ENCODE measurements at regions not wholly inside any gene's neighbourhood (a gene's known extent, or its start where the extent isn't known, plus 50 kb on each side); places are given as distances from the start of the nearest gene placed in this dataset.
"Not testable (repeated sequence)": the region's sequence is repeated elsewhere in the genome, so short reads cannot be mapped to it uniquely, and the experiment has no call there.

DNA sequence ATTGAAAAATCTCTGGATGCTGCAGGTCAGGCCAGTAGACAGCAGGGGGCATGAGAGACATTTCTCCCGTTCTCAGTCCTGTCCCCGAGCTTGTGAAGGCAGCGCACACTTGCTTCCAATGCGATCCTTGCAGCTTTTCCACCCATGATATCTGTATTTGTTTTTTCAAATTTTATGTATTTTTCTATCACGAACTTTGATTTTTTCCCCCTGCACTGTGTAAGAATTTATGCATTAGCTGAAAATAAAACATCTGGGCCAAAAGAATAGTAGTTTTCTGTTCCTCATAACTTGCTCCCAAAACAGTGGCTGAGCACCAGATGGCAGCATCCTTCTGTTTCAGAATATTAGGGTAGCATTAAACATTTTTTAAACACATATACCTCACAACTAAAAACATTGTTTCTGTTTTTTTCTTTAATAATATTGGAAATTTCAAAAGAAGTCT, 90.9 kb upstream of the PABPC3 start:
- TF ChIP-seq, protein P1, sequence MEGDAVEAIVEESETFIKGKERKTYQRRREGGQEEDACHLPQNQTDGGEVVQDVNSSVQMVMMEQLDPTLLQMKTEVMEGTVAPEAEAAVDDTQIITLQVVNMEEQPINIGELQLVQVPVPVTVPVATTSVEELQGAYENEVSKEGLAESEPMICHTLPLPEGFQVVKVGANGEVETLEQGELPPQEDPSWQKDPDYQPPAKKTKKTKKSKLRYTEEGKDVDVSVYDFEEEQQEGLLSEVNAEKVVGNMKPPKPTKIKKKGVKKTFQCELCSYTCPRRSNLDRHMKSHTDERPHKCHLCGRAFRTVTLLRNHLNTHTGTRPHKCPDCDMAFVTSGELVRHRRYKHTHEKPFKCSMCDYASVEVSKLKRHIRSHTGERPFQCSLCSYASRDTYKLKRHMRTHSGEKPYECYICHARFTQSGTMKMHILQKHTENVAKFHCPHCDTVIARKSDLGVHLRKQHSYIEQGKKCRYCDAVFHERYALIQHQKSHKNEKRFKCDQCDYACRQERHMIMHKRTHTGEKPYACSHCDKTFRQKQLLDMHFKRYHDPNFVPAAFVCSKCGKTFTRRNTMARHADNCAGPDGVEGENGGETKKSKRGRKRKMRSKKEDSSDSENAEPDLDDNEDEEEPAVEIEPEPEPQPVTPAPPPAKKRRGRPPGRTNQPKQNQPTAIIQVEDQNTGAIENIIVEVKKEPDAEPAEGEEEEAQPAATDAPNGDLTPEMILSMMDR (conservative IDR thresholded peaks at IDR 0.05; ENCODE audit: control insufficient read depth, insufficient read depth, low read depth, low read length) = peak; percentile 4
- H3K4me3 ChIP-seq (ENCODE audit: control insufficient read depth, low read depth, low read length) = not testable (repeated sequence)
- peak; percentile 31 for DNase-seq (ENCODE audit: low read depth)

DNA sequence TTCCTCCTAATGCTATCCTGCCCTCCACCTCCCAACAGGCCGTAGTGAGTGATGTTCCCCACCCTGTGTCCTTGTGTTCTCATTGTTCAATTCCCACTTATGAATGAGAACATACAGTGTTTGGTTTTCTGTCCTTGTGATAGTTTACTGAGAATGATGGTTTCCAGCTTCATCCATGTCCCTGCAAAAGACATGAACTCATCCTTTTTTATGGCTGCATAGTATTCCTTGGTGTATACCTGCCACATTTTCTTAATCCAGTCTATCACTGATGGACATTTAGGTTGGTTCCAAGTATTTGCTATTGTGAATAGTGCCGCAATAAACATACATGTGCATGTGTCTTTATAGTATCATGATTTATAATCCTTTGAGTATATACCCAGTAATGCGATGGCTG, 88.5 kb upstream of the PABPC3 start:
- H3K4me3 ChIP-seq (ENCODE audit: control insufficient read depth, low read depth, low read length); DNase-seq (ENCODE audit: low read depth): not testable (repeated sequence)

DNA sequence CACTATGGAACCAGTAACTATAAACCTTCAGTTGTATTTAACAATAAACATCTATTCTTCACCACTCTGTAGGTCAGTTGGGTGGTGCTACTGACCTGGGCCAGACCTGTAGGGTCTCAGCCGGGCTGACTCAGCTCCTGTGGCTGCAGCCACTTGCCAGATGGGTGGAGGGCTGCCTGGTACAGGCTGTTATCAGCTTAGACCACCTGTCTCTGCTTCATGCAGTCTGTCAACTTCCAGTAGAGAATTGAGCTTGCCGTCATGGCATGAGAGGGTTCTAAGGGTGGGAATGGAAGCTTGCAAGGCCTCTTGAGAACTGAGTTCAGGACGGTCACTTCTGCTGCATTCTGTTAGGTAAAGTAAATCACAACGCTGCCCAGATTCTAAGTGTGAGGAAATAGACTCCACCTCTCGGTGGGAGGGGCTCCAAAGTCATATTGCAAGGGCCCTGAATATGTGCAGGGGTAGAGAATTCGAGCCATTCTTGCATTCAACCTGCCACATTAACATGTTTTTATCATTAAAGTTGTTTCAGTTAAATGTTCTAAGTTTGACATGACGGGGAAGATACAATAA, 81.5 kb upstream of the PABPC3 start:
- H3K4me3 ChIP-seq (ENCODE audit: control insufficient read depth, low read depth, low read length); DNase-seq (ENCODE audit: low read depth): not testable (repeated sequence)

DNA sequence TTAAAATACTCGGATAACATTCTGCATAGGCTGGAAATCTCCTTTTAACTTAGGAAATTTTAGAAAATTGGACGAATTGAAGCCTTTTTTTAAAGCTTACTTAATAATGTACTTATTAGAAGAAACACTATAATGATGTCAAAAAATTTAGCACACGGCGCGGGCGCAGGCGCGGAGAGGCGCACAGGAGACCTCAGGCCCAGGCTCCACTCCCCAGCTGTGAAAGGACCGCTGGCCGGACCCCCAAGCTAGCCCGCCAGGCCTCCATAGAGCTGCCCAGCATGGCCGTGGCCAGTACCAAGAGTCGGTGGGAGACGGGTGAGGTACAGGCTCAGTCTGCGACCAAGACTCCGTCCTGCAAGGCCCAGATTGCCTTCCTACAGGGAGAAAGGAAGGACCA, 78.8 kb upstream of the PABPC3 start:
- H3K4me3 ChIP-seq (ENCODE audit: control insufficient read depth, low read depth, low read length); DNase-seq (ENCODE audit: low read depth): not testable (repeated sequence)

DNA sequence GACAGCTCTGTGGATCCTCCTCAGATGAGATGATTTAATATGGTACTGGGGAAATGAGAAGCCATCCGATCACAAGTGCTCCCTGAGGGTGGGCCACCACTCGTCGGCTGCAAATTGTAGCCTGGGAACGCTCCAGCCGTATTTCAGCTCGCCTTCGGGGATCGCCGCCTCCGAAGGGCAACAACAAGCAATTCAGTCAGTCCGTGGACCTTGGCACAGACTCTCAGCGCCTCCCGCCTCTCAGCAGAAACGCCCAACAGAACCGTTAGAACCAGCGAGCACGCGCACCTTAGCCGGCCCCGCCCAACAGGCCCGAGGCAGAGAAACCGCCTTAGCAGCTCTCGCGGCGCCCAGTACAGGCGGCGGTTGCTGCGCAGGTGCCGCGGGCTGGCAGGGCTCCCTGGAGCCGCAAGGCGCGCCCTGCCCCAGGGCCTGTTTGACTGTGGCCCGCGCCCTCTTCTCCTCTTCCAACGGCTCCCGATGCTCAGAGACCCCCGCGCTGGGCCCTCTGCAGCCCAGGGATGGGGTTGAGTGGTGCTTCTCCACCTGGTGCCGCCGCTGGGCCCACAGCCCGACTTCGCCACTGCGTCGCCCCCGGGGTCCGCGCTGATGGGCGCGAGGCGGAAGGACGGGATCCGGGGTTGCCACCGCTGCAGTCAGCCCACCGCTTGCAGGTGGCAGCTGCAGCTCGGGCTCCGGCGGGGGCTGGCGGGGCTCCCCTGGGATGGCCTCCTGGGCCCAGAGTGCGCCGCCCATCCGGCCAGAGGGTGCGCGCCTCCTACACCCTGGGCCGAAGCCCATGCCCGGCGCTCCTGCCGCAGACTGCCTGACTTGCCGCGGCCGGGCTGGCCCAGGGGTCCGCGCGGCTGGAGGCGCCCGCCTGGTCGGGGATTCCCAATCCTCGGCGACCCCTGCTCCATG, 77.9 kb upstream of the PABPC3 start:
- DNase-seq (ENCODE audit: low read depth); H3K4me3 ChIP-seq (ENCODE audit: control insufficient read depth, low read depth, low read length): not testable (repeated sequence)

DNA sequence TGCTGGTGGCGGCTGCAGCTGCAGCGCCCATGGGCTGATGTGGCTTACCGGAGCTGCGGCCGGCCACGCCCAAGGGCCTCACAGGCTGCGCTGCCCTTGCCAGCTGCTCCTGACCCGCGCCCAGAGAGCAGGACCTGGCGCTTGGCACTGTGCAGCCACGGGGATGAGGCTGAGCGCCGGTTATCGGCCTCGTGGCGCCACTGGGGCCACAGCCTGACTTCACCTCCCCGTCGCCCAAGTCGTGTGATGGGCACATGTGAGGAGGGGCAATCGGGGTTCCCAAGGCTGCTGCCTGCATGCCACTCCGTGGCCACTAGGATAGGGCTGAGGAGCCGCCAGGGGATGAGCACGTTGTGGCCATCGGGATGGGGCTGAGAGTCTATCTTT, 77.2 kb upstream of the PABPC3 start:
- no peak overlapping the region for H3K4me3 ChIP-seq (ENCODE audit: control insufficient read depth, low read depth, low read length)
- TF ChIP-seq, protein P1 (conservative IDR thresholded peaks at IDR 0.05; ENCODE audit: control insufficient read depth, insufficient read depth, low read depth, low read length) = no peak
- no peak for DNase-seq (ENCODE audit: low read depth)

DNA sequence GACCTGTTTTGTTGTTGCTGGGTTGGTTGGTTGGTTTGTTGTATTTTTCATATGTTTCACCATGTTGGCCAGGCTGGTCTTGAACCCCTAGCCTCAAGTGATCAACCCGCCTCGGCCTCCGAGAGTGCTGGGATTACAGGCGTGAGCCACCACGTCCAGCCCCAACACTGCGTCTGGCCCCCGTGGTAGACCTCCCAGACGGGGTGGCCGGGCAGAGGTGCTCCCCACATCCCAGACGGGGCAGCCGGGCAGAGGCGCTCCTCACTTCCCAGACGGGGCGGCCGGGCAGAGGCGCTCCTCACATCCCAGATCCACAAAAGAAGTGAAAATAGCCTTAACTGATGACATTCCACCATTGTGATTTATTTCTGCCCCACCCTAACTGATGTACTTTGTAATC, 76.2 kb upstream of the PABPC3 start:
- DNase-seq (ENCODE audit: low read depth) = not testable (repeated sequence)

DNA sequence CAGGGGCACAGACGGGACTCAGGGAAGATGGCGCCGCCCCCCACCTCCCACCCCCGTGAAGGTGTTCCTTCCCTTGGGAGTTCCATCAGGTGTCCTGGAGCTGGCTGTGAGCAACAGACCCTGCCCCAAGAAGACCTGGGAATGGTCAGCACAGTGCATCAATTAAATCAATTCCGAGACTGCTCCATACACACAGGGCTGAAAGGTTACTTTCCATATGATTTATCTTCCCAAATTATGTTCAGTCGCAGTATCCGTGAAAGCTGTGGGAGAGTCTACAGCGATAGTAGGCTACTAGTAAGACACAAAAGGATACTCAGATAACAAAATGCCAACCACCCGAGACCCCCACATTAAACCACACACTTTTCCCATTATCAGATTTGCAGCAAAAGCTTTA, 71.8 kb upstream of the PABPC3 start:
- no peak for DNase-seq (ENCODE audit: low read depth)
- H3K4me3 ChIP-seq (ENCODE audit: control insufficient read depth, low read depth, low read length) = no peak overlapping the region
- TF ChIP-seq, protein P1 (conservative IDR thresholded peaks at IDR 0.05; ENCODE audit: control insufficient read depth, insufficient read depth, low read depth, low read length) = no peak

More for the DNA sequence above, 76.2 kb upstream of the PABPC3 start:
- H3K4me3 ChIP-seq (ENCODE audit: control insufficient read depth, low read depth, low read length) = not testable (repeated sequence)

DNA sequence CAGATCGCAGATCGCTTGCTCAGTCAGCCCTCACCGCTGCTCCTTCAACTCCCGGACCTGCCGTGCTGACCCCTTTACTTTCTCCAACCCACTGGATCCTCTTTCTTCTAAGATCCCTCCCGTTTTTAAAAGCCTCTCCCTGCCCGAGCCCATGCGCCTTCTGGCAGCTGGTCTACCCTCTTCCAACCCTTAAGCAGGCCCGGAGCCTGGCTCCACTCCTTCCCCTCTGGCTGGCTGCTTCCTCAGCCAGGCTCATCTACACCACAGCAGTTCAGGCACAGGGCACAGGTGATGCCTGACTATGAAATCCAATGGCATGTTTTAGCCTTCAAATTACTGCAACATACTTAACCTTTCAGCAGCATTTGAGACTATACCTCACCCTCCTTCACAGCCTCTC, 63.8 kb upstream of the PABPC3 start:
- DNase-seq (ENCODE audit: low read depth) = no peak
- TF ChIP-seq, protein P1 (conservative IDR thresholded peaks at IDR 0.05; ENCODE audit: control insufficient read depth, insufficient read depth, low read depth, low read length) = no peak
- no peak overlapping the region for H3K4me3 ChIP-seq (ENCODE audit: control insufficient read depth, low read depth, low read length)

Data from fibroblast of mammary gland (primary cell).